ENCODE measurements at regions not wholly inside any gene's neighbourhood (a gene's known extent, or its start where the extent isn't known, plus 50 kb on each side); places are given as distances from the start of the nearest gene placed in this dataset.
"Not testable (repeated sequence)": the region's sequence is repeated elsewhere in the genome, so short reads cannot be mapped to it uniquely, and the experiment has no call there.

DNA sequence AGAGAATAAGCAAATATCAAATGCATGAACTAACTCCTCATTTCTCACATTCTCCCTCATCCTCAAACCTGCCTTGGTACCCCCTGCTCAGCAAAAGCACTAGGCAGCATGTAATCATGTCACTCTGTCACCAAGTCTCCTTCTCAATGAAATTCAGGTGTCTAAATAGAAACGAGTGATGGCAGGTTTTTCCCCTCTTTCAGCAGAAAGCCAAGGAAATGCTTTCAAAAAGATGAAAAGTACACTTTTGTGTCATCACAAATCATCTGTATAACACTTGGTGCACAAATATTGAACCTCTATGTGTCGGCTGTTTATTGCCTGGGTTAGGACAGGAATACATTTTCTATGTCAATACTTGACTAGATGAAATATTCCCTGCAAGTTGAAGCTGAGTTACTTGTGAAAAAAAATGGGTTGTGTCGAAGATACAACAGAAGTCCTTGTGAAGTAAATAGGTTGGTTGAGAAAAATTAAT, 285.1 kb upstream of the MAGEB18 start:
- DNase-seq = no peak

GRCh38 chrX:25858273-25858880, 279.8 kb upstream of the MAGEB18 start:
- DNase-seq = no peak

GRCh38 chrX:25860322-25860721, 277.8 kb upstream of the MAGEB18 start:
- no peak for DNase-seq

DNA sequence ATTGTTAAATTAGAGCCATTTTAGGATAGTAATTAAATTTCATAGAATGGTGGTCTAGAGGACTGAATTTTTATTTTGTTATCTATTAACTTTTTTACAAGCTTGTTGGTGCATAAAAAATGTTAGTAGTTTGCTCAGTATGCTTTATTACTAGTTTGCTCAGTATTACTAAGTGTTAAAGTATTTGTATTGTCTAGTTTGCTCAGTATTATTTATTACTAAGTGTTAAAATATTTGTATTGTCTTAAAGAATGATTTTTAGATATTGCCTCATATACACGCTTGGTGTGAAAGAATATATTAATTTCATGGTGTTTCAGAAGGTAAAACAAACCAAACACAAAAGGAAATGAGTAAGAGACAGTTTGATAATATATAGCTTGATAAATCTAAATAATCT, 268.4 kb upstream of the MAGEB18 start:
- no peak for DNase-seq

DNA sequence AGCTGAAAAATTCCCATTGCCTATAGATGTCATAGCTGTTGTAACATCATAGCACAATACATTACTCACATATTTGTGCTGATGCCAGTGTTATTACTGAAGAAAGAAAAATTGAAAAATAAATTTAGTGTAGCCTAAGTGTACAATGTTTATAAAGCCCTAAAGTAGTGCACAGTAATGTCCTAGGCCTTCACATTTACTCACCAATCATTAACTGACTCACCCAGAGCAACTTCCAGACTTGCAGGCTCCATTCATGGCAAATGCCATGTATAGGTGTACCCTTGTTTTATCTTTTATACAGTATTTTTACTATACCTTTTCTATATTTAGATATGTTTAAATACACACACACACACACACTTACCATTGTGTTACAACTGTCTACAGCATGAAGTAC, 265.4 kb upstream of the MAGEB18 start:
- no peak for DNase-seq

DNA sequence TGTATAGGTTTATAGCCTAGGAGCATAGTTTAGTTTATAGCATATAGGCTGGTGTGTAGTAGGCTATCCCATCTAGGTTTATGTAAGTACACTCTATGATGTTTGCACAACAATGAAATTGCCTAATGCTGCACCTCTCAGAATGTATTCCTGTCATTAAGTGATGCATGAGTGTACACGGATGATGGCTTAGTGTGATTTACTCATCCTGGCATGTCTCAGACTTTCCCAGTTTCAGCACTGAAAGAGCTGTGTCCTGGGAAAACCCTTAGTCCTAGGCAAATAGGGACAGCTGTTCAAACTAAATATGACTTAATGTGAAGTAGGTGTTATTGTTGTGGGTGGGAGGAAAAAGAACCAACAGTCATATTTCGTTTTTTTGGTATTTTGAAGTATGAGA, 264.9 kb upstream of the MAGEB18 start:
- no peak for DNase-seq

GRCh38 chrX:25878806-25879205, 259.3 kb upstream of the MAGEB18 start:
- DNase-seq = no peak

DNA sequence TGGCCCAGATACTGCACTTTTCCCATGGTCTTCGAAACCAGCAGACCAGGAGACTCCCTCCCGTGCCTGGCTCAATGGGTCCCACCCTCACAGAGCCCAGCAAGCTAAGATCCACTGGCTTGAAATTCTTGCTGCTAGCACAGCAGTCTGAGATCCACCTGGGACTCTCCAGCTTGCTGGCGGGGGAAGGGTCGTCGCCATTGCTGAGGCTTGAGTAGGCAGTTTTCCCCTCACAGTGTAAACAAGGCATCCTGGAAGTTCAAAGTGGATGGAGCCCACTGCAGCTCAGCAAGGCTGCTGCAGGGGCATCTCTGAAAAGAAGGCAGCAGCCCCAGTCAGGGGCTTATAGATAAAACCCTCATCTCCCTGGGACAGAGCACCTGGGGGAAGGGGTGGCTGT, 255.6 kb upstream of the MAGEB18 start:
- not testable (repeated sequence) for DNase-seq

GRCh38 chrX:25897758-25898157, 240.4 kb upstream of the MAGEB18 start:
- no peak for DNase-seq

- DNase-seq = not testable (repeated sequence)
Measured at GRCh38 chrX:25905728-25906127, 232.4 kb upstream of the MAGEB18 start.

DNA sequence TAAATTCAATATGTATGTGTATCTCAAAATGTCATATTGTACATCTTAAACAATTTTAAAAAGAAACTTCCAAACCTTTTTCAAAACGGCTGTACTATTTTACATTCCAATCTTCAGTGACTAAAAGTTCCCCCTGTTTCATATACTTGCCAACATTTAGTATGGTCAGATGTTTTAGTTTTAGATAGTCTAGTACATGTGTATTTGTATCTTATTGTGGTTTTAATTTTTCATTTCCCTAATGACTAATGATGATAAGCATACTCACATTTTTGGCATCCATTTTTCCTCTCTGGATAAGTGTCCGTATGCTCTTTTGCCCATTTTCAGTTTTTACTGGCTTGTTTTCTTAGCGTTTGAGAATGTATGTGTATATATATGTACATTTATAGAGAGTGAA, 212.2 kb upstream of the MAGEB18 start:
- no peak for DNase-seq

DNA sequence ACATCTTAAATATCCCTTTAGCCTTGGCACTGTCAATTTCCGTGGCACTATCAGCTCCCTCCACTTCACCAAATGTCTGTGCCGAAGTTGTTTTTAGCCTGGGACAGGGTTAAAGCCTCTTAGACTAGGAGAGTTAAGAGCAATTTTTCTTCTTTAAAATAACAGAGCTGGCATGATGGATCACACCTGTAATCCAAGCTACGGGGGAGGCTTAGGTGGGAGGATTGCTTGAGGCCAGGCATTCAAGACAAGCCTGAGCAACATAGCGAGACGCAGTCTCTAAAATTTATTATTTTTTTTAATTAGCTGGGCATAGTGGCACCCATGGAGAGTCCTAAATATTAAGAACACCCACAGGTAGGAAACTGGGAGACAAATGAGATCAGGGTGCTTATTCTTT, 209.8 kb upstream of the MAGEB18 start:
- DNase-seq = no peak

- DNase-seq = no peak
Measured at GRCh38 chrX:25941087-25941486, 197.1 kb upstream of the MAGEB18 start.

DNA sequence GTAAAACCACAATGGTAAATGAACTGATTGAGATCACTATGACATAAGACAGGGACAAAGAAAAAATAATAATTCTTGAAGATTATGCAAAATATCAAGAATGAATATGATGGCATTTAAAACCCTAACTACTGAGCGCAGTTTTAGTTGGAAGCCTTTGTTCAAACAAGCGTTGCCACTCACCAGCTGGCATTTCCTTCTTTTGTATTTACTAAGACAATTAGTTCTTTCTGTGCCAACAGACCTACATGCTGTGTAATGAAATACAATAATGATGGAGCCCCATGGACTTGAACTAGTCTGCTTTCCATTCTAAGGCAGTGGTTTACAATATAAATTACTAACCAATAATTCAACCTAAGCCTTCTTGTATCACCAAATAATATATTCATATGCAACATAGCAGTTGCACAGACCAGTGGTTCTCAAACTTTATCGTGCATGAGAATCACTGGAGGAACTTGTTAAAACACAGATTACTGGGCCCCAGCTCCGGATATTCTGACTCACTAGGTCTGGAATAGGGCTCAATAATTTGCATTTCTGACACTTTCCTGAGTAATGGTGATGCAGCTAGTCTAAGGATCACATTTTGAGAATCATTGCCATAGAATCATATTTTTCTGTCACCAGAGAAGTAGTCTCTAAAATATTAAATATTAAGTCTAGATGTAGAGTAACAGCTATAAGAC, 196.4 kb upstream of the MAGEB18 start:
- DNase-seq = no peak

DNA sequence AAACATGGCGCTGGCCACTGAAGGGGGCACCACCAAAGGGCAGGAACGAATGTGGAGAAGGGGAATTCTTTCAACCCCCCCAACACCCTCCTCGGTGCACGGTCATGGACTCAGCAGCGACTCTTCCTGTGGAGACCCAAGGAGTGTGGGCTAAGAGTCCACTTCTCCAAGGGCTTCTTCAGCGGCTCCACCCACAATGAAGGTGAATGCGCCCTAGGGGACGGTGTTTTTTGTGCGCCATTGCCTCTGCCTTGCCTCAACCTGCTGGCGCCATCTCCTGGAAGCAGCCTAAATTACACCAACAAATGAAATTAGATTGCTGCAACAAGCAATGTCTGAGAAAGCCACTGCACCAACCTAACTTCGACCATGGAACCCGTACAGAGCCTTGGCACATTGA, 169.2 kb upstream of the MAGEB18 start:
- no peak for DNase-seq

DNA sequence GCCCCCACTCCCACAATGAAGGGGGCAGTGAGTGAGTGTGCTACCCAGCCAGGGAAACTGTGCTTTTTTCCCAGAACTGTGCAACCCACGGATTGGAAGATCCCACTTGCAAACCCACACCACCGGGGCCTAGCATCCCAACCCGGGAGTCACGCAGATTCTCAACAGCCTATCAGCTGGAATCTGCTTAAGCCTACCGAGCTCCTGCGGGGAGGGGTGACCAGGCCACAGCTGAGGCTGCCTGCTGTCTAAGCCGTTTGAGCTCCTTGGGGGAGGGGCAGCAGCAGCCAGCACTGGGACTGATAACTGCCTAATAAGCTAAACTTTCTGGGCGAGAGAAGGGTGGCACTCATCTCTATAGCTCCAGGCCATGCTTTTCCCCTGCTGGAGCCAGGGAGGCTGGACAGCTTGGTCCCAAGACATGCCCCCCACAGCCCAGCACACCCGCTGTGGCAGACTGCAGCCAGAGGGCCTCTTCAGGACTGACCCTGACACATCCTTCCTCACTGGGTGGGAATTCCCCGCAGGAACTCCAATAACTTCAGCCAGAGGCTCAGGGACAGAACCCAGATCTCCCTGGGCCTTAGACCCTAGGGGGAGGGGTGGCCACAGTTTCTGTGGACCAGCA, 161.3 kb upstream of the MAGEB18 start:
- no peak for DNase-seq

GRCh38 chrX:25998687-25999086, 139.5 kb upstream of the MAGEB18 start:
- DNase-seq = no peak

- DNase-seq = no peak
Measured at GRCh38 chrX:26007462-26007861, 130.7 kb upstream of the MAGEB18 start.

- DNase-seq = no peak
Measured at GRCh38 chrX:26008042-26008441, 130.1 kb upstream of the MAGEB18 start.

DNA sequence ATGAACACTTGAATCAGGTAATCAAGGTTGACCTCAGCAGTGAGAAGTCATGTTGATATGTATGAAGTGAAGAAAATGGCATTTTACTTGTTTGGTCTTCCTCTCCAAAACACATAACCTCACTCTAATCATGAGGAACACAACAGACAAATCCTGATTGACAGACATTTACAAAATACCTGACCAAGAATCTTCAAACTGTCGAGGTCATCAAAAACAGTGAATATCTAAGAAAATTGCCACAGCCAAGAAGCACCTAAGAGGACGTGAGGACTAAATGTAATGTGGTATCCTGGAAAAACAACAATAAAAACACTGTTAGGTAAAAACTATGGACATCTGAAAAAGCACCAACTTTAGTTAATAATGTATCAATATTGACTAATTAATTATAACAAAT, 129.5 kb upstream of the MAGEB18 start:
- DNase-seq = no peak

DNA sequence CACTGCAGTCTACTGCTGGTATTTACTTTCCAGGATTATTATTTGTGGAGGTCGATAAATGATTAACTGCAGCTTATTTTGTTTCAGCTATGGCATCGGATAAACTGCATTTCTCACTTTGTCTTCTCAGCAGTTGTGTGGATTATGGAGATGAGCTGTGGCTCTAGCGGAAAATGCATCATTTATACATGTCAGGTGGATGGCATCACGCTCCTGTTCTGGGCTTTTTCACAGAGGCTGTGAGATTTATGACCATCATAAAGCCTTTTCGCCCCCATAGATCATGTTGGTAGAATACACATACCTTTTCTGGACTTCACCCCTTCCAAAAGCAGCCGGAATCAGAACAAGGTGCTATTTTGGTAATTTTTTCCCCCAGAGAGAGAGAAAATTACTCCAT, 118.8 kb upstream of the MAGEB18 start:
- DNase-seq = no peak

DNA sequence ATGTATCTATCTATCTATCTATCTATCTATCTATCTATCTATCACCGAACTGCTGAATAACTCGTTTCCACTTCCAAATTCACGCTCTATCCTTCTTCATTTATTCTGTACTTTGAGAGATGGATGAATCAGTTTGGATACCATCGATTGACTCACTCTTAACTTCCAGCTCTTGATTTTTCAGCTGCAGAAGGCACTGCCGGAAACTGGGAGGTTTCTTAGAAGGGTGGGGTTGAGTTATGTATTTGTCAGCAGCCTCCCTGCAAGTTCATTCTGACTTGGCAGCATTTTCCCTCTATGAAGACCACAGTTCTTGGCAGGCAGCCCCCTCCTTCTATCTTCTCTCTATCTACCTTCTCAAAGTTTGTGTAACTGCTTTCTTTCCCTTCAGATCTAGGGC, 112.0 kb upstream of the MAGEB18 start:
- DNase-seq = no peak

- no peak for DNase-seq
Measured at GRCh38 chrX:26032111-26032912, 105.8 kb upstream of the MAGEB18 start.

DNA sequence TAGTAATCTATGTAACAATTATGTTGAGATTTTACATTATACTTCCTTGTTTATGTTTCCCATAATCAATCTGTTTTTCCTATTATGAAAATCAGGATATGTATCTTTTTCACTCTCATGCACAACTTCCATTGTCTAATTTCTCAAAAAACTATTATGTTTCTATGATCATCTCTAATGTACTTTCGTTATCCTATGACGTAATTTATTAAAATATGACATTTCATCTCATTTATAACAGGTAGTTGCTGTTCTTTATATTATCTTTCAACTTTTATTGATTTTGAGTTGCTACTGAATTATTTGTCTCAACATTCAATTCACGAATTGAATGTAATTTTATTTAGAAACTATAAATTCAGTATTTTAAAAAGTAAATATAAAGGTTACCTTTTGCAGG, 100.8 kb upstream of the MAGEB18 start:
- DNase-seq = no peak
